ENCODE measurements at regions not wholly inside any gene's neighbourhood (a gene's known extent, or its start where the extent isn't known, plus 50 kb on each side); places are given as distances from the start of the nearest gene placed in this dataset.

DNA sequence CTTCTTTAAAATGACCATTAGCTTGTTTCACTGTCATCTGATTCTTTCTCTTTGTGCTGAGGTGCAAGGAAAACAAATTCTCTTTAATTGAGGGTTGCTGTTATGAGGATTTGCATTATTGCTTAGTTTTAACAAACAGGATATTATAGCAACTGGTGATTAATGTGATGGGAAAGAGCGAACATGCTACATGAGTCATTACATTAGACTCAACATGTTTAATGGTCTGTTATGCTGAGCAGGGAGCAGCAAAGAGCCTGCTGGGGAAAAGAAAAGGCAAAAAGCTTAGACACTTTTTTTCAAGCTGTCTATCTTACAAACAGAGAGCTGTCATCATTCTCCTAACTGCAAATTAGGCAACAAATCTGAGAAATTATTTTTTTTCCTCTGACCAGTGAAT lies 230.5 kb upstream of the LCORL start:
- no peaks in the 10 kb centered on the region for H3K9me3 ChIP-seq (ENCODE audit: low read length)
- H3K27ac ChIP-seq (ENCODE audit: extremely low read length, insufficient read depth, low read length), result no peak overlapping the region
- no peaks in the 10 kb centered on the region for H4K20me1 ChIP-seq (ENCODE audit: insufficient read depth, low read length)
- DNase-seq (ENCODE audit: low spot score), result no peak
- 26% methylated on average over 1 of the region's 1 CpG for WGBS (ENCODE audit: low lambda C conversion rate)
- intact Hi-C loops (cut with micrococcal nuclease; ENCODE audit: unreplicated experiment) (no loop called here), in situ Hi-C loops (cut with HindIII; ENCODE audit: extremely low pct_ligation_motif_present, low pct_unique_long_range_greater_than_20kb) (no loop called here)
- H3K27me3 ChIP-seq (ENCODE audit: control insufficient read depth in 1 of 2, insufficient read depth in 2 of 2, low read length in 2 of 2), result no peaks in the 10 kb centered on the region
- no peak for ATAC-seq
- H2AFZ ChIP-seq (ENCODE audit: low read length), result no peak overlapping the region
- CTCF ChIA-PET (ENCODE audit: low intra/inter-chr PET ratio, low total read pairs), result no interaction called here
- no TSS peak for BruUV-seq (replicated peaks)
- no peak overlapping the region for H3K4me2 ChIP-seq (ENCODE audit: low read depth, low read length)
- no peaks in the 10 kb centered on the region for H3K79me2 ChIP-seq (ENCODE audit: insufficient read depth, low read length)
- H3K9ac ChIP-seq (ENCODE audit: insufficient read depth, low read depth, low read length), result no peak overlapping the region
- POLR2A ChIA-PET, result no interaction called here
- H3K4me3 ChIP-seq (replicated peaks in 1 of 3; ENCODE audit: insufficient read depth in 1 of 3, low read depth in 2 of 3, low read length in 3 of 3), result no peak overlapping the region
- H3K4me1 ChIP-seq (ENCODE audit: insufficient read depth, low read length), result no peaks in the 10 kb centered on the region
- no peaks in the 10 kb centered on the region; a peak in 1 of 5 replicates for H3K36me3 ChIP-seq (replicated peaks in 1 of 2; ENCODE audit: control insufficient read depth in 1 of 2, insufficient read depth in 2 of 2, low read length in 2 of 2)
- TF ChIP-seq PCBP1 (IDR thresholded peaks at IDR 0.05; ENCODE audit: borderline replicate concordance, low read depth, low read length) (no peak), RCOR2 (CRISPR knock-in tag; IDR thresholded peaks at IDR 0.05) (no peak), ZNF33A (CRISPR knock-in tag; IDR thresholded peaks at IDR 0.05; ENCODE audit: borderline replicate concordance) (no peak), ZNF530 (CRISPR knock-in tag; IDR thresholded peaks at IDR 0.05; ENCODE audit: low read depth) (no peak), THYN1 (CRISPR knock-in tag; IDR thresholded peaks at IDR 0.05; ENCODE audit: borderline replicate concordance, low read depth) (no peak)
- no peak for FAIRE-seq

DNA sequence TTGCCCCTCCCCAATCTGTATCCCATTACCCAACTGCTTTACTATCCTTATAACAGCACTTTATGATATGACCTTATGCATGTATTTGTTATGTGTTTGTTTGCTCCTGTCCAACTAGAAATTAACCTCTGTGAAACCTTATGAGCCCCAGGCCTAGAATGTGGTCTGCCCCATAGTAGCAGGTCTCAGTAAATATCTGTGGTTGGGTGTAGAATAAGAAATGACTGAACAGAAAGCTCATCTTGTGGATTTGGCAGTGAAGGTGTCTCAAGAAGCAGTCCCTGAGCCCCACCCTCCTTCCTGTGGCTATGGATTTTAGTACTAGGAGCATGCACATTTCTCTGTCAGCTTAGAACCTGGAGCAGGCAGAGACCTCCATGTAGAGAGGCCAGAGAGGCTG lies 229.0 kb upstream of the LCORL start:
- ChIA-PET POLR2A (no interaction called here), CTCF (ENCODE audit: low intra/inter-chr PET ratio, low total read pairs) (no interaction called here)
- H3K4me2 ChIP-seq (ENCODE audit: low read depth, low read length), result no peak overlapping the region
- ATAC-seq, result no peak
- no peaks in the 10 kb centered on the region for H3K4me1 ChIP-seq (ENCODE audit: insufficient read depth, low read length)
- in situ Hi-C loops (cut with HindIII; ENCODE audit: extremely low pct_ligation_motif_present, low pct_unique_long_range_greater_than_20kb), result no loop called here
- no peak for TF ChIP-seq HDAC2 (CRISPR knock-in tag; IDR thresholded peaks at IDR 0.05)
- TF ChIP-seq MIER2 (CRISPR knock-in tag; IDR thresholded peaks at IDR 0.05), result no peak
- no peak for TF ChIP-seq ZNF720 (CRISPR knock-in tag; IDR thresholded peaks at IDR 0.05)
- no peak for TF ChIP-seq ZNF230 (CRISPR knock-in tag; IDR thresholded peaks at IDR 0.05)
- no peak for TF ChIP-seq ZNF317 (CRISPR knock-in tag; IDR thresholded peaks at IDR 0.05)
- no peak for TF ChIP-seq RELA (CRISPR knock-in tag; IDR thresholded peaks at IDR 0.05)
- TF ChIP-seq, protein P1, sequence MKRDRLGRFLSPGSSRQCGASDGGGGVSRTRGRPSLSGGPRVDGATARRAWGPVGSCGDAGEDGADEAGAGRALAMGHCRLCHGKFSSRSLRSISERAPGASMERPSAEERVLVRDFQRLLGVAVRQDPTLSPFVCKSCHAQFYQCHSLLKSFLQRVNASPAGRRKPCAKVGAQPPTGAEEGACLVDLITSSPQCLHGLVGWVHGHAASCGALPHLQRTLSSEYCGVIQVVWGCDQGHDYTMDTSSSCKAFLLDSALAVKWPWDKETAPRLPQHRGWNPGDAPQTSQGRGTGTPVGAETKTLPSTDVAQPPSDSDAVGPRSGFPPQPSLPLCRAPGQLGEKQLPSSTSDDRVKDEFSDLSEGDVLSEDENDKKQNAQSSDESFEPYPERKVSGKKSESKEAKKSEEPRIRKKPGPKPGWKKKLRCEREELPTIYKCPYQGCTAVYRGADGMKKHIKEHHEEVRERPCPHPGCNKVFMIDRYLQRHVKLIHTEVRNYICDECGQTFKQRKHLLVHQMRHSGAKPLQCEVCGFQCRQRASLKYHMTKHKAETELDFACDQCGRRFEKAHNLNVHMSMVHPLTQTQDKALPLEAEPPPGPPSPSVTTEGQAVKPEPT (CRISPR knock-in tag; IDR thresholded peaks at IDR 0.05; ENCODE audit: low read depth), result no peak
- no peak for TF ChIP-seq TP53 (CRISPR knock-in tag; conservative IDR thresholded peaks at IDR 0.05)
- TF ChIP-seq FOXO1 (CRISPR knock-in tag; IDR thresholded peaks at IDR 0.05), result no peak
- TF ChIP-seq KMT2A (CRISPR knock-in tag; IDR thresholded peaks at IDR 0.05), result no peak
- no peak for TF ChIP-seq ZNF24 (IDR thresholded peaks at IDR 0.05)
- TF ChIP-seq, protein P2, sequence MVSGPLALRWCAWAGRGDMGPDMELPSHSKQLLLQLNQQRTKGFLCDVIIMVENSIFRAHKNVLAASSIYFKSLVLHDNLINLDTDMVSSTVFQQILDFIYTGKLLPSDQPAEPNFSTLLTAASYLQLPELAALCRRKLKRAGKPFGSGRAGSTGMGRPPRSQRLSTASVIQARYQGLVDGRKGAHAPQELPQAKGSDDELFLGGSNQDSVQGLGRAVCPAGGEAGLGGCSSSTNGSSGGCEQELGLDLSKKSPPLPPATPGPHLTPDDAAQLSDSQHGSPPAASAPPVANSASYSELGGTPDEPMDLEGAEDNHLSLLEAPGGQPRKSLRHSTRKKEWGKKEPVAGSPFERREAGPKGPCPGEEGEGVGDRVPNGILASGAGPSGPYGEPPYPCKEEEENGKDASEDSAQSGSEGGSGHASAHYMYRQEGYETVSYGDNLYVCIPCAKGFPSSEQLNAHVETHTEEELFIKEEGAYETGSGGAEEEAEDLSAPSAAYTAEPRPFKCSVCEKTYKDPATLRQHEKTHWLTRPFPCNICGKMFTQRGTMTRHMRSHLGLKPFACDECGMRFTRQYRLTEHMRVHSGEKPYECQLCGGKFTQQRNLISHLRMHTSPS (CRISPR knock-in tag; IDR thresholded peaks at IDR 0.05; ENCODE audit: low read depth), result no peak
- no peak for TF ChIP-seq CEBPG (CRISPR knock-in tag; IDR thresholded peaks at IDR 0.05)
- TF ChIP-seq ZNF652 (CRISPR knock-in tag; IDR thresholded peaks at IDR 0.05; ENCODE audit: borderline replicate concordance, low read depth), result no peak
- TF ChIP-seq MBNL3 (CRISPR knock-in tag; conservative IDR thresholded peaks at IDR 0.05), result no peak
- H3K9ac ChIP-seq (ENCODE audit: insufficient read depth, low read depth, low read length), result no peak overlapping the region
- H3K27ac ChIP-seq (ENCODE audit: extremely low read length, insufficient read depth, low read length), result no peak overlapping the region
- no peak overlapping the region for H3K4me3 ChIP-seq (replicated peaks in 1 of 3; ENCODE audit: insufficient read depth in 1 of 3, low read depth in 2 of 3, low read length in 3 of 3)
- DNase-seq (ENCODE audit: low spot score), result no peak
- H3K27me3 ChIP-seq (ENCODE audit: control insufficient read depth in 1 of 2, insufficient read depth in 2 of 2, low read length in 2 of 2), result no peaks in the 10 kb centered on the region
- no peak for FAIRE-seq
- no peak overlapping the region for H2AFZ ChIP-seq (ENCODE audit: low read length)
- no TSS peak for BruUV-seq (replicated peaks)
- no peaks in the 10 kb centered on the region for H4K20me1 ChIP-seq (ENCODE audit: insufficient read depth, low read length)
- no peaks in the 10 kb centered on the region for H3K79me2 ChIP-seq (ENCODE audit: insufficient read depth, low read length)
- no peaks in the 10 kb centered on the region for H3K9me3 ChIP-seq (ENCODE audit: low read length)
- intact Hi-C loops (cut with micrococcal nuclease; ENCODE audit: unreplicated experiment), result no loop called here
- H3K36me3 ChIP-seq (replicated peaks in 1 of 2; ENCODE audit: control insufficient read depth in 1 of 2, insufficient read depth in 2 of 2, low read length in 2 of 2), result no peaks in the 10 kb centered on the region; a peak in 1 of 5 replicates

Measured in HepG2 (cell line).